B cell (primary cell): ENCODE measurements at regions not wholly inside any gene's neighbourhood (a gene's known extent, or its start where the extent isn't known, plus 50 kb on each side); places are given as distances from the start of the nearest gene placed in this dataset.

Experiments used
- ATAC-seq: fragments of 200-7000 bp; cut with Tn5 transposase; one replicate; pipeline ENCODE4 v1.10.0; 2021; ENCODE audit warnings: low read depth, mild to moderate bottlenecking, moderate number of reproducible peaks, moderate library complexity
- CTCF ChIA-PET: fragments of 350-600 bp; sonication (Branson Sonifier 250); formaldehyde crosslinking; loops from one replicate; lab custom pipeline; 2021; ENCODE audit warnings: antibody characterized with exemption, inconsistent platforms; lab: Charles Lee
- POLR2A ChIA-PET: fragments of 350-600 bp; sonication (Branson Sonifier 250); formaldehyde crosslinking; loops from one replicate; lab custom pipeline; 2021; ENCODE audit warnings: antibody characterized with exemption; lab: Charles Lee
- DNase-seq: peaks from one replicate; pipeline ENCODE4 v3.0.0; 2013
- H2AFZ ChIP-seq: 2 replicates; pipeline ENCODE4 v1.6.1; 2012; ENCODE audit warnings: mild to moderate bottlenecking, low read depth, low read length; ENCODE audit not compliant: insufficient read depth, poor library complexity, severe bottlenecking
- H3K27ac ChIP-seq, 2 donors: 1 replicate in 1 of 2; 2 replicates in 1 of 2; pipeline ENCODE4 v1.5.1; 2012 to 2013; ENCODE audit warnings: low read length in 2 of 2, mild to moderate bottlenecking in 2 of 2, moderate library complexity in 1 of 2
- H3K27me3 ChIP-seq, 4 experiments: fragments of 200-600 bp in 1 of 4; sonication (generic) in 1 of 4; replicated peaks in 1 of 4; 1 replicate in 2 of 4; 2 replicates in 2 of 4; pipeline versions ENCODE4 v1.6.1 to v1.7.0; 2013 to 2016; ENCODE audit warnings: low read length in 3 of 4, mild to moderate bottlenecking in 2 of 4, mixed read lengths in 1 of 4, moderate library complexity in 1 of 4; ENCODE audit not compliant: insufficient read depth in 4 of 4, control insufficient read depth in 3 of 4; ENCODE audit errors: control extremely low read depth in 1 of 4
- H3K36me3 ChIP-seq, 2 experiments: replicated peaks in 1 of 2; 1 replicate in 1 of 2; 2 replicates in 1 of 2; pipeline versions ENCODE4 v1.6.1 to v1.7.1; 2013; ENCODE audit warnings: low read length in 1 of 2; ENCODE audit not compliant: insufficient read depth in 2 of 2, control insufficient read depth in 1 of 2; ENCODE audit errors: control extremely low read depth in 1 of 2, extremely low read depth in 1 of 2
- H3K4me1 ChIP-seq, 2 donors: fragments of 200-600 bp in 1 of 2; sonication (generic) in 1 of 2; 1 replicate in 1 of 2; 2 replicates in 1 of 2; pipeline versions ENCODE4 v1.5.1 to v1.6.1; 2013 to 2017; ENCODE audit warnings: low read length in 2 of 2; ENCODE audit not compliant: control insufficient read depth in 2 of 2, insufficient read depth in 2 of 2
- H3K4me2 ChIP-seq: replicated peaks from 2 replicates; pipeline ENCODE3; 2012; ENCODE audit warnings: mild to moderate bottlenecking, low read depth, low read length; ENCODE audit not compliant: poor library complexity, severe bottlenecking
- H3K4me3 ChIP-seq, 5 experiments: fragments of 200-600 bp in 1 of 5; sonication (generic) in 1 of 5; 1 replicate in 3 of 5; 2 replicates in 2 of 5; pipeline versions ENCODE4 v1.5.1 to v1.7.0; 2011 to 2016; ENCODE audit warnings: low read length in 4 of 5, mild to moderate bottlenecking in 4 of 5, low read depth in 2 of 5, control low read depth in 1 of 5, moderate library complexity in 1 of 5; ENCODE audit not compliant: insufficient read depth in 1 of 5; ENCODE audit errors: control extremely low read depth in 1 of 5, extremely low read depth in 1 of 5
- H3K79me2 ChIP-seq: fragments of 200-600 bp; sonication (generic); one replicate; pipeline ENCODE4 v1.6.0; 2016; ENCODE audit warnings: low read length; ENCODE audit not compliant: control insufficient read depth, insufficient read depth
- H3K9ac ChIP-seq: fragments of 200-600 bp; sonication (generic); 2 replicates; pipeline ENCODE4 v1.6.1; 2017; ENCODE audit warnings: mild to moderate bottlenecking, low read length, moderate library complexity
- H3K9me3 ChIP-seq, 3 donors: one replicate each; pipeline versions ENCODE4 v1.6.1 to v1.7.1; 2013; ENCODE audit warnings: low read length in 2 of 3; ENCODE audit not compliant: control insufficient read depth in 2 of 3, insufficient read depth in 1 of 3; ENCODE audit errors: control extremely low read depth in 1 of 3
- H4K20me1 ChIP-seq: 2 replicates; pipeline ENCODE4 v1.6.0; 2012; ENCODE audit warnings: mild to moderate bottlenecking, low read length; ENCODE audit not compliant: insufficient read depth, control insufficient read depth, poor library complexity, severe bottlenecking
- H3K27ac Mint-ChIP-seq: one replicate; pipeline ENCODE4 v1.8.0; 2021; ENCODE audit warnings: mixed read lengths
- H3K27me3 Mint-ChIP-seq: one replicate; pipeline ENCODE4 v1.8.0; 2021; ENCODE audit warnings: mixed read lengths
- H3K4me1 Mint-ChIP-seq: one replicate; pipeline ENCODE4 v1.8.0; 2021; ENCODE audit warnings: mixed read lengths
- H3K4me3 Mint-ChIP-seq: one replicate; pipeline ENCODE4 v1.8.0; 2021; ENCODE audit warnings: mixed read lengths
- H3K9me3 Mint-ChIP-seq: one replicate; pipeline ENCODE4 v1.8.0; 2022; ENCODE audit warnings: mixed read lengths; ENCODE audit not compliant: insufficient read depth
- CTCF ChIP-seq: fragments of 200-600 bp; IDR thresholded peaks from one replicate; pipeline ENCODE4 v1.8.0; 2022; ENCODE audit warnings: antibody characterized with exemption, mild to moderate bottlenecking
- EZH2 ChIP-seq: IDR thresholded peaks from 2 replicates; pipeline ENCODE4 v1.6.1; 2012; ENCODE audit warnings: borderline replicate concordance, low read depth, mild to moderate bottlenecking, moderate library complexity, low read length; ENCODE audit not compliant: insufficient read depth, poor library complexity, severe bottlenecking
- WGBS: methylation state at CpG from one replicate; pipeline ENCODE4 v1.1.5; 2013; ENCODE audit warnings: missing lambda C conversion rate; ENCODE audit not compliant: insufficient coverage; 5-methylcytosine and 5-hydroxymethylcytosine counted together
- intact Hi-C: fragments of 100-400 bp; cut with micrococcal nuclease; formaldehyde crosslinking; loops from one replicate; pipeline ENCODE4 v1.10.0; 2022

GRCh38 chr3:187586226-187586625, 84.0 kb downstream of the SST start:
- H3K4me3 ChIP-seq = no peak overlapping the region
- no peak for TF ChIP-seq CTCF
- no peak for TF ChIP-seq EZH2
- peaks cover 2% of the 10 kb centered on the region for H3K9me3 Mint-ChIP-seq
- no peak overlapping the region for H3K27ac Mint-ChIP-seq
- H3K79me2 ChIP-seq = no peaks in the 10 kb centered on the region
- ATAC-seq = no peak
- H3K9me3 ChIP-seq = no peaks in the 10 kb centered on the region
- no peak overlapping the region for H3K9ac ChIP-seq
- H4K20me1 ChIP-seq = no peaks in the 10 kb centered on the region
- no peak overlapping the region for H3K4me2 ChIP-seq
- H3K27me3 ChIP-seq = peaks cover 0 to 9% (median 0%) of the 10 kb centered on the region in 4 experiments
- H3K27ac ChIP-seq = no peak overlapping the region
- no peak overlapping the region for H2AFZ ChIP-seq
- ChIA-PET CTCF (no interaction called here), POLR2A (no interaction called here)
- H3K27me3 Mint-ChIP-seq = peaks cover 46% of the 10 kb centered on the region
- intact Hi-C loops = no loop called here
- no peak overlapping the region for H3K4me3 Mint-ChIP-seq
- no peaks in the 10 kb centered on the region for H3K4me1 Mint-ChIP-seq
- H3K36me3 ChIP-seq = no peaks in the 10 kb centered on the region
- no peaks in the 10 kb centered on the region for H3K4me1 ChIP-seq
- DNase-seq = no peak

- Mint-ChIP-seq H3K27me3 (peaks cover 38% of the 10 kb centered on the region), H3K27ac (no peak overlapping the region), H3K9me3 (no peaks in the 10 kb centered on the region), H3K4me1 (no peaks in the 10 kb centered on the region), H3K4me3 (no peak overlapping the region)
- no peaks in the 10 kb centered on the region for H3K79me2 ChIP-seq
- H3K4me3 ChIP-seq = no peak overlapping the region
- H3K4me2 ChIP-seq = no peak overlapping the region
- POLR2A ChIA-PET = no interaction called here
- H3K9me3 ChIP-seq = no peaks in the 10 kb centered on the region
- H3K4me1 ChIP-seq = no peaks in the 10 kb centered on the region
- ATAC-seq = no peak
- no peak for DNase-seq
- no peaks in the 10 kb centered on the region for H4K20me1 ChIP-seq
- no peak overlapping the region for H2AFZ ChIP-seq
- H3K27ac ChIP-seq = no peak overlapping the region
- H3K27me3 ChIP-seq = peaks cover 0 to 11% (median 2%) of the 10 kb centered on the region in 4 experiments
- intact Hi-C loops = no loop called here
- no peaks in the 10 kb centered on the region for H3K36me3 ChIP-seq
- CTCF ChIA-PET = interaction anchor here (1.3 kb wide), 1 partner anchor 107 kb away, joined by 3 read pairs; no protein-coding TSS in a partner anchor
- H3K9ac ChIP-seq = no peak overlapping the region
- no peak for TF ChIP-seq CTCF
- TF ChIP-seq EZH2 = no peak
- WGBS = 63% methylated on average over 1 of the region's 2 CpGs
These were observed 97.8 kb downstream of the SST start for GRCh38 chr3:187572441-187572840.
